Effector memory CD8-positive, alpha-beta T cell (primary cell): ENCODE measurements at regions not wholly inside any gene's neighbourhood (a gene's known extent, or its start where the extent isn't known, plus 50 kb on each side); places are given as distances from the start of the nearest gene placed in this dataset.

ENCODE experiments used
- ATAC-seq: fragments of 150-1000 bp; cut with Tn5 transposase; replicated peaks from 2 replicates; pipeline ENCODE4 v1.10.0; 2021; ENCODE audit warnings: mild to moderate bottlenecking, moderate library complexity
- DNase-seq, 3 experiments: peaks; one replicate each; pipeline ENCODE4 v3.0.0; 2021
- H3K27ac Mint-ChIP-seq, 2 donors: one replicate each; pipeline ENCODE4 v1.8.0; 2022; ENCODE audit warnings: mild to moderate bottlenecking in 2 of 2, mixed read lengths in 2 of 2, moderate library complexity in 2 of 2
- H3K27me3 Mint-ChIP-seq, 2 donors: one replicate each; pipeline ENCODE4 v1.8.0; 2022; ENCODE audit warnings: mixed read lengths in 2 of 2
- H3K36me3 Mint-ChIP-seq: one replicate; pipeline ENCODE4 v1.8.0; 2022; ENCODE audit warnings: mild to moderate bottlenecking, moderate library complexity, mixed read lengths; ENCODE audit not compliant: insufficient read depth
- H3K4me1 Mint-ChIP-seq, 2 donors: one replicate each; pipeline ENCODE4 v1.8.0; 2022; ENCODE audit warnings: low read depth in 2 of 2, mixed read lengths in 2 of 2
- H3K4me3 Mint-ChIP-seq, 2 donors: one replicate each; pipeline ENCODE4 v1.8.0; 2022; ENCODE audit warnings: mild to moderate bottlenecking in 2 of 2, mixed read lengths in 2 of 2, moderate library complexity in 2 of 2
- H3K9me3 Mint-ChIP-seq, 2 donors: one replicate each; pipeline ENCODE4 v1.8.0; 2022; ENCODE audit warnings: mixed read lengths in 2 of 2

GRCh38 chr21:24894324-24894723, 713.0 kb downstream of the MRPL39 start:
- DNase-seq = no peak
- Mint-ChIP-seq H3K4me1 (no peaks in the 10 kb centered on the region), H3K4me3 (no peak overlapping the region), H3K27ac (no peak overlapping the region), H3K27me3 (no peaks in the 10 kb centered on the region), H3K36me3 (no peaks in the 10 kb centered on the region), H3K9me3 (peaks cover 3 to 9% of the 10 kb centered on the region in 2 donors)
- no peak for ATAC-seq

GRCh38 chr21:24890021-24890420, 717.3 kb downstream of the MRPL39 start:
- Mint-ChIP-seq H3K4me1 (no peaks in the 10 kb centered on the region), H3K27ac (no peak overlapping the region), H3K36me3 (no peaks in the 10 kb centered on the region), H3K9me3 (peaks cover 2 to 6% of the 10 kb centered on the region in 2 donors), H3K4me3 (no peak overlapping the region), H3K27me3 (no peaks in the 10 kb centered on the region)
- no peak for DNase-seq
- no peak for ATAC-seq

- DNase-seq (no peak), ATAC-seq (no peak)
- no peaks in the 10 kb centered on the region for H3K4me1 Mint-ChIP-seq
- H3K27ac Mint-ChIP-seq = no peak overlapping the region
- H3K36me3 Mint-ChIP-seq = peaks cover 3% of the 10 kb centered on the region
- no peak overlapping the region for H3K4me3 Mint-ChIP-seq
- no peaks in the 10 kb centered on the region for H3K27me3 Mint-ChIP-seq
- peaks cover 10 to 15% of the 10 kb centered on the region in 2 donors for H3K9me3 Mint-ChIP-seq
Measured at GRCh38 chr21:24881506-24881905, 725.8 kb downstream of the MRPL39 start.

- no peak for ATAC-seq
- no peaks in the 10 kb centered on the region for H3K36me3 Mint-ChIP-seq
- no peaks in the 10 kb centered on the region for H3K27me3 Mint-ChIP-seq
- peaks cover 0 to 6% of the 10 kb centered on the region in 2 donors for H3K9me3 Mint-ChIP-seq
- no peak overlapping the region for H3K4me3 Mint-ChIP-seq
- H3K27ac Mint-ChIP-seq = no peak overlapping the region
- H3K4me1 Mint-ChIP-seq = no peaks in the 10 kb centered on the region
- DNase-seq = no peak
Measured at GRCh38 chr21:24870633-24871032, 736.6 kb downstream of the MRPL39 start.

GRCh38 chr21:24869862-24870261, 737.4 kb downstream of the MRPL39 start:
- peaks cover 0 to 6% of the 10 kb centered on the region in 2 donors for H3K9me3 Mint-ChIP-seq
- H3K27me3 Mint-ChIP-seq = no peaks in the 10 kb centered on the region
- DNase-seq (no peak), ATAC-seq (no peak)
- H3K4me1 Mint-ChIP-seq = no peaks in the 10 kb centered on the region
- no peak overlapping the region for H3K4me3 Mint-ChIP-seq
- H3K36me3 Mint-ChIP-seq = no peaks in the 10 kb centered on the region
- no peak overlapping the region for H3K27ac Mint-ChIP-seq

GRCh38 chr21:24868117-24868516, 739.2 kb downstream of the MRPL39 start:
- Mint-ChIP-seq H3K27ac (no peak overlapping the region), H3K9me3 (peaks cover 0 to 4% of the 10 kb centered on the region in 2 donors), H3K27me3 (no peaks in the 10 kb centered on the region), H3K4me1 (no peaks in the 10 kb centered on the region), H3K36me3 (no peaks in the 10 kb centered on the region), H3K4me3 (no peak overlapping the region)
- ATAC-seq (no peak), DNase-seq (no peak)

GRCh38 chr21:24861471-24861870, 745.8 kb downstream of the MRPL39 start:
- no peak for ATAC-seq
- no peaks in the 10 kb centered on the region for H3K9me3 Mint-ChIP-seq
- H3K36me3 Mint-ChIP-seq = no peaks in the 10 kb centered on the region
- H3K4me1 Mint-ChIP-seq = no peaks in the 10 kb centered on the region
- no peak overlapping the region for H3K27ac Mint-ChIP-seq
- H3K4me3 Mint-ChIP-seq = no peak overlapping the region
- H3K27me3 Mint-ChIP-seq = no peaks in the 10 kb centered on the region
- DNase-seq = no peak

GRCh38 chr21:24856326-24856725, 751.0 kb downstream of the MRPL39 start:
- H3K4me1 Mint-ChIP-seq = no peaks in the 10 kb centered on the region
- peaks cover 2 to 5% of the 10 kb centered on the region in 2 donors for H3K9me3 Mint-ChIP-seq
- no peak overlapping the region for H3K4me3 Mint-ChIP-seq
- no peaks in the 10 kb centered on the region for H3K36me3 Mint-ChIP-seq
- H3K27ac Mint-ChIP-seq = no peak overlapping the region
- H3K27me3 Mint-ChIP-seq = no peaks in the 10 kb centered on the region
- no peak for ATAC-seq
- no peak for DNase-seq

GRCh38 chr21:24852610-24853195, 754.6 kb downstream of the MRPL39 start:
- Mint-ChIP-seq H3K4me3 (no peak overlapping the region), H3K27ac (no peak overlapping the region), H3K27me3 (no peaks in the 10 kb centered on the region), H3K36me3 (no peaks in the 10 kb centered on the region), H3K4me1 (no peaks in the 10 kb centered on the region), H3K9me3 (peaks cover 6 to 10% of the 10 kb centered on the region in 2 donors)
- ATAC-seq (no peak), DNase-seq (no peak)

- Mint-ChIP-seq H3K27ac (no peak overlapping the region), H3K4me3 (no peak overlapping the region), H3K27me3 (no peaks in the 10 kb centered on the region), H3K36me3 (no peaks in the 10 kb centered on the region), H3K9me3 (peaks cover 6 to 11% of the 10 kb centered on the region in 2 donors), H3K4me1 (no peaks in the 10 kb centered on the region)
- DNase-seq = no peak
- no peak for ATAC-seq
Measured at GRCh38 chr21:24850121-24850520, 757.2 kb downstream of the MRPL39 start.

GRCh38 chr21:24844671-24845070, 762.6 kb downstream of the MRPL39 start:
- H3K4me3 Mint-ChIP-seq = no peak overlapping the region
- H3K27me3 Mint-ChIP-seq = no peaks in the 10 kb centered on the region
- H3K36me3 Mint-ChIP-seq = no peaks in the 10 kb centered on the region
- H3K4me1 Mint-ChIP-seq = no peaks in the 10 kb centered on the region
- DNase-seq (no peak), ATAC-seq (no peak)
- no peak overlapping the region for H3K27ac Mint-ChIP-seq
- H3K9me3 Mint-ChIP-seq = peaks cover 2 to 9% of the 10 kb centered on the region in 2 donors

GRCh38 chr21:24840287-24840686, 767.0 kb downstream of the MRPL39 start:
- peaks cover 0 to 21% of the 10 kb centered on the region in 2 donors for H3K9me3 Mint-ChIP-seq
- no peaks in the 10 kb centered on the region for H3K36me3 Mint-ChIP-seq
- no peaks in the 10 kb centered on the region for H3K27me3 Mint-ChIP-seq
- H3K4me1 Mint-ChIP-seq = no peaks in the 10 kb centered on the region
- DNase-seq = no peak
- H3K27ac Mint-ChIP-seq = no peak overlapping the region
- no peak for ATAC-seq
- no peak overlapping the region for H3K4me3 Mint-ChIP-seq

GRCh38 chr21:24832961-24833360, 774.3 kb downstream of the MRPL39 start:
- Mint-ChIP-seq H3K9me3 (peaks cover 0 to under 1% of the 10 kb centered on the region in 2 donors), H3K27ac (no peak overlapping the region), H3K36me3 (no peaks in the 10 kb centered on the region), H3K4me3 (no peak overlapping the region), H3K4me1 (no peaks in the 10 kb centered on the region), H3K27me3 (no peaks in the 10 kb centered on the region)
- ATAC-seq (no peak), DNase-seq (no peak)

GRCh38 chr21:24829397-24829796, 777.9 kb downstream of the MRPL39 start:
- Mint-ChIP-seq H3K4me1 (no peaks in the 10 kb centered on the region), H3K27me3 (no peaks in the 10 kb centered on the region), H3K4me3 (no peak overlapping the region), H3K36me3 (no peaks in the 10 kb centered on the region), H3K9me3 (no peaks in the 10 kb centered on the region), H3K27ac (no peak overlapping the region)
- DNase-seq (no peak), ATAC-seq (no peak)

- Mint-ChIP-seq H3K4me3 (no peak overlapping the region), H3K9me3 (no peaks in the 10 kb centered on the region), H3K4me1 (no peaks in the 10 kb centered on the region), H3K27me3 (no peaks in the 10 kb centered on the region), H3K27ac (no peak overlapping the region), H3K36me3 (no peaks in the 10 kb centered on the region)
- ATAC-seq = no peak
- DNase-seq = no peak
Measured at GRCh38 chr21:24826822-24827221, 780.5 kb downstream of the MRPL39 start.
